Liver (tissue), 8 donors: ENCODE measurements at regions not wholly inside any gene's neighbourhood (a gene's known extent, or its start where the extent isn't known, plus 50 kb on each side); places are given as distances from the start of the nearest gene placed in this dataset.

Experiments
- DNase-seq: peaks from one replicate; pipeline ENCODE4 v3.0.0-alpha.2; 2017; ENCODE audit warnings: low spot score
- H3K27ac ChIP-seq, 2 donors: one replicate each; pipeline ENCODE4 v1.7.0; 2013; ENCODE audit warnings: inconsistent platforms in 2 of 2, low read length in 2 of 2, control low read depth in 1 of 2, low read depth in 1 of 2, mild to moderate bottlenecking in 1 of 2
- H3K27me3 ChIP-seq, 4 donors: one replicate each; pipeline versions ENCODE4 v1.6.1 to v1.7.0; 2013; ENCODE audit warnings: low read length in 3 of 4, inconsistent platforms in 1 of 4, mild to moderate bottlenecking in 1 of 4, moderate library complexity in 1 of 4; ENCODE audit not compliant: control insufficient read depth in 4 of 4, insufficient read depth in 4 of 4
- H3K36me3 ChIP-seq, 4 donors: one replicate each; pipeline versions ENCODE4 v1.6.1 to v1.7.0; 2013; ENCODE audit warnings: low read length in 3 of 4, mild to moderate bottlenecking in 3 of 4, low read depth in 1 of 4, moderate library complexity in 1 of 4; ENCODE audit not compliant: control insufficient read depth in 4 of 4, insufficient read depth in 3 of 4
- H3K4me1 ChIP-seq, 4 donors: one replicate each; pipeline versions ENCODE4 v1.6.1 to v1.7.0; 2013; ENCODE audit warnings: low read length in 3 of 4, mild to moderate bottlenecking in 3 of 4, moderate library complexity in 1 of 4; ENCODE audit not compliant: control insufficient read depth in 4 of 4, insufficient read depth in 4 of 4
- H3K4me3 ChIP-seq, 3 donors: one replicate each; pipeline versions ENCODE4 v1.6.1 to v1.7.0; 2013; ENCODE audit warnings: low read length in 3 of 3, control low read depth in 1 of 3, low read depth in 1 of 3, mild to moderate bottlenecking in 1 of 3
- H3K9ac ChIP-seq, 2 donors: one replicate each; pipeline ENCODE4 v1.7.0; 2013; ENCODE audit warnings: low read length in 2 of 2, mild to moderate bottlenecking in 2 of 2, moderate library complexity in 2 of 2, control low read depth in 1 of 2, low read depth in 1 of 2
- H3K9me3 ChIP-seq, 4 donors: one replicate each; pipeline versions ENCODE4 v1.6.1 to v1.7.0; 2013; ENCODE audit warnings: low read length in 3 of 4; ENCODE audit not compliant: control insufficient read depth in 4 of 4
- HNF4A ChIP-seq, 2 donors: conservative IDR thresholded peaks; 2 replicates each; pipeline ENCODE4 v1.6.1; 2016; ENCODE audit warnings: antibody characterized with exemption in 2 of 2, mild to moderate bottlenecking in 2 of 2
- HNF4G ChIP-seq: IDR thresholded peaks from 2 replicates; pipeline ENCODE4 v1.6.1; 2016; ENCODE audit warnings: antibody characterized with exemption
- JUND ChIP-seq, 2 donors: IDR thresholded peaks; 2 replicates each; pipeline ENCODE4 v1.6.1; 2016; ENCODE audit warnings: antibody characterized with exemption in 2 of 2
- RAD21 ChIP-seq, 2 donors: IDR thresholded peaks; 2 replicates each; pipeline ENCODE4 v1.6.1; 2016; ENCODE audit warnings: antibody characterized with exemption in 2 of 2, mild to moderate bottlenecking in 2 of 2
- TAF1 ChIP-seq: conservative IDR thresholded peaks from 2 replicates; pipeline ENCODE4 v1.6.1; 2016; ENCODE audit warnings: antibody characterized with exemption, mild to moderate bottlenecking
- WGBS: extraction: QIAGEN DNeasy Blood & Tissue Kit; methylation state at CpG from one replicate; pipeline ENCODE4 v1.1.7; 2013; 5-methylcytosine and 5-hydroxymethylcytosine counted together
- TF ChIP-seq, protein P1 (sequence below): fragments of 150-350 bp; IDR thresholded peaks from 2 replicates; pipeline ENCODE4 v1.5.1; 2017; ENCODE audit warnings: improper control_type of control experiment, low read depth, low read length; ENCODE audit not compliant: missing input control
- TF ChIP-seq, protein P2 (sequence below): IDR thresholded peaks from 2 replicates; pipeline ENCODE4 v1.6.1; 2016; ENCODE audit warnings: antibody characterized with exemption, mild to moderate bottlenecking
- TF ChIP-seq, protein P3 (sequence below): IDR thresholded peaks from 2 replicates; pipeline ENCODE4 v1.6.1; 2016; ENCODE audit warnings: antibody characterized with exemption
- donor health status: healthy.
- donor health status: healthy.
- donor health status: healthy.
- donor health status: healthy.
- donor health status: healthy.

DNA sequence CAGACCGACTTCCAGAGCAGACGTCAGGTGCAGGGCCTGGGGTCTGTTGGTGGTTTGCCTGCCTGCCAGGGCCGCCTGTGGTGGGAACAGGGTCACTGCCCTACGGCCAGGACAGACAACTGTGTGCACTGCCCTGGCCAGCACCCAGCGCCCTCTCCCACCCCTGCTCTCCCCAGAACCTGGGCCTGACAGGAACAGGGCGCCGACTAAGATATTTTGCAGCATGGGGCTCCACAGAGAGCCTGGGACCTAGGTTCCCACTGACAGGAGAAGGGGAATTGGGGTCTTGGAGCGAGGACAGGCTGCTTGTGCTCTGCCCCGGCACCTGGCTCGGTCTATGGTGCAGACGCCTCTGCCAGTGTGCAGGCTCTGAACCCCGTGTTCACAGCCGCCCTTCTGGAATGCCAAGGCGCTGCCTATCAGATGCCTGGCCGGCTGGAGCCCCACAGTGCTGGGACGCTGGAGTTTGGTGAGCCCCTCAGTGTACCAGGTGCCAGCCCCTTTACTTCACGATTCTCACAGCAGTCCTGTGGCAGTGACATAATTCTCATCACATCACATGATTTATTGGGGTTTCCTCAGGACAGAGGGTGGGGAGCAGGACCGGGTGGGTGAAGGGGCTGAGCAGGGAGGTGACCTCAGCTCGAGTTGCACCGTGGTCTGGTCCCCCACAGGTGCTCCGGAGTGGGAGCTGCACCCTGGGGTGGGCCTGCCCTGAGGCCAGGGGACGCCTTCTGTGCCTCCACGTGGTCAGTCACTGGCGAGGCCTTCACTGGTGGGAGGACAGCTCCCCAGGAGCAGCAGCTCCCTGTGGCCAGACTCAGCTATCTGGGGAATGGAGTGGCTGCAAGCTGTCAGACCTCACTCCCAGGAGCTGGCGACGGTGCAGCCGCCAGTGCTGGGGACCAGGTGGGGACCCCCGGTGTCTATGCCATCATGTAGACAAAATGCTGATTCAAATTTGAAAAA, 113.8 kb upstream of the LRPAP1 start:
- Histone ChIP-seq H3K9ac (no peak overlapping the region), H3K36me3 (no peaks in the 10 kb centered on the region), H3K9me3 (no peaks in the 10 kb centered on the region), H3K27ac (no peak overlapping the region), H3K4me1 (no peaks in the 10 kb centered on the region), H3K4me3 (no peak overlapping the region), H3K27me3 (peaks cover 0 to 4% (median 0%) of the 10 kb centered on the region in 4 donors)
- 74% methylated on average over 28 of the region's 28 CpGs for WGBS
- TF ChIP-seq, protein P1, sequence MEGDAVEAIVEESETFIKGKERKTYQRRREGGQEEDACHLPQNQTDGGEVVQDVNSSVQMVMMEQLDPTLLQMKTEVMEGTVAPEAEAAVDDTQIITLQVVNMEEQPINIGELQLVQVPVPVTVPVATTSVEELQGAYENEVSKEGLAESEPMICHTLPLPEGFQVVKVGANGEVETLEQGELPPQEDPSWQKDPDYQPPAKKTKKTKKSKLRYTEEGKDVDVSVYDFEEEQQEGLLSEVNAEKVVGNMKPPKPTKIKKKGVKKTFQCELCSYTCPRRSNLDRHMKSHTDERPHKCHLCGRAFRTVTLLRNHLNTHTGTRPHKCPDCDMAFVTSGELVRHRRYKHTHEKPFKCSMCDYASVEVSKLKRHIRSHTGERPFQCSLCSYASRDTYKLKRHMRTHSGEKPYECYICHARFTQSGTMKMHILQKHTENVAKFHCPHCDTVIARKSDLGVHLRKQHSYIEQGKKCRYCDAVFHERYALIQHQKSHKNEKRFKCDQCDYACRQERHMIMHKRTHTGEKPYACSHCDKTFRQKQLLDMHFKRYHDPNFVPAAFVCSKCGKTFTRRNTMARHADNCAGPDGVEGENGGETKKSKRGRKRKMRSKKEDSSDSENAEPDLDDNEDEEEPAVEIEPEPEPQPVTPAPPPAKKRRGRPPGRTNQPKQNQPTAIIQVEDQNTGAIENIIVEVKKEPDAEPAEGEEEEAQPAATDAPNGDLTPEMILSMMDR = no peak
- TF ChIP-seq, protein P2, sequence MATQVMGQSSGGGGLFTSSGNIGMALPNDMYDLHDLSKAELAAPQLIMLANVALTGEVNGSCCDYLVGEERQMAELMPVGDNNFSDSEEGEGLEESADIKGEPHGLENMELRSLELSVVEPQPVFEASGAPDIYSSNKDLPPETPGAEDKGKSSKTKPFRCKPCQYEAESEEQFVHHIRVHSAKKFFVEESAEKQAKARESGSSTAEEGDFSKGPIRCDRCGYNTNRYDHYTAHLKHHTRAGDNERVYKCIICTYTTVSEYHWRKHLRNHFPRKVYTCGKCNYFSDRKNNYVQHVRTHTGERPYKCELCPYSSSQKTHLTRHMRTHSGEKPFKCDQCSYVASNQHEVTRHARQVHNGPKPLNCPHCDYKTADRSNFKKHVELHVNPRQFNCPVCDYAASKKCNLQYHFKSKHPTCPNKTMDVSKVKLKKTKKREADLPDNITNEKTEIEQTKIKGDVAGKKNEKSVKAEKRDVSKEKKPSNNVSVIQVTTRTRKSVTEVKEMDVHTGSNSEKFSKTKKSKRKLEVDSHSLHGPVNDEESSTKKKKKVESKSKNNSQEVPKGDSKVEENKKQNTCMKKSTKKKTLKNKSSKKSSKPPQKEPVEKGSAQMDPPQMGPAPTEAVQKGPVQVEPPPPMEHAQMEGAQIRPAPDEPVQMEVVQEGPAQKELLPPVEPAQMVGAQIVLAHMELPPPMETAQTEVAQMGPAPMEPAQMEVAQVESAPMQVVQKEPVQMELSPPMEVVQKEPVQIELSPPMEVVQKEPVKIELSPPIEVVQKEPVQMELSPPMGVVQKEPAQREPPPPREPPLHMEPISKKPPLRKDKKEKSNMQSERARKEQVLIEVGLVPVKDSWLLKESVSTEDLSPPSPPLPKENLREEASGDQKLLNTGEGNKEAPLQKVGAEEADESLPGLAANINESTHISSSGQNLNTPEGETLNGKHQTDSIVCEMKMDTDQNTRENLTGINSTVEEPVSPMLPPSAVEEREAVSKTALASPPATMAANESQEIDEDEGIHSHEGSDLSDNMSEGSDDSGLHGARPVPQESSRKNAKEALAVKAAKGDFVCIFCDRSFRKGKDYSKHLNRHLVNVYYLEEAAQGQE = no peak
- no peak for TF ChIP-seq RAD21 (IDR thresholded peaks at IDR 0.05)
- TF ChIP-seq, protein P3, sequence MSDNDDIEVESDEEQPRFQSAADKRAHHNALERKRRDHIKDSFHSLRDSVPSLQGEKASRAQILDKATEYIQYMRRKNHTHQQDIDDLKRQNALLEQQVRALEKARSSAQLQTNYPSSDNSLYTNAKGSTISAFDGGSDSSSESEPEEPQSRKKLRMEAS = no peak
- no peak for TF ChIP-seq HNF4G
- no peak for TF ChIP-seq TAF1
- no peak for TF ChIP-seq HNF4A (conservative IDR thresholded peaks at IDR 0.05)
- DNase-seq = no peak

DNA sequence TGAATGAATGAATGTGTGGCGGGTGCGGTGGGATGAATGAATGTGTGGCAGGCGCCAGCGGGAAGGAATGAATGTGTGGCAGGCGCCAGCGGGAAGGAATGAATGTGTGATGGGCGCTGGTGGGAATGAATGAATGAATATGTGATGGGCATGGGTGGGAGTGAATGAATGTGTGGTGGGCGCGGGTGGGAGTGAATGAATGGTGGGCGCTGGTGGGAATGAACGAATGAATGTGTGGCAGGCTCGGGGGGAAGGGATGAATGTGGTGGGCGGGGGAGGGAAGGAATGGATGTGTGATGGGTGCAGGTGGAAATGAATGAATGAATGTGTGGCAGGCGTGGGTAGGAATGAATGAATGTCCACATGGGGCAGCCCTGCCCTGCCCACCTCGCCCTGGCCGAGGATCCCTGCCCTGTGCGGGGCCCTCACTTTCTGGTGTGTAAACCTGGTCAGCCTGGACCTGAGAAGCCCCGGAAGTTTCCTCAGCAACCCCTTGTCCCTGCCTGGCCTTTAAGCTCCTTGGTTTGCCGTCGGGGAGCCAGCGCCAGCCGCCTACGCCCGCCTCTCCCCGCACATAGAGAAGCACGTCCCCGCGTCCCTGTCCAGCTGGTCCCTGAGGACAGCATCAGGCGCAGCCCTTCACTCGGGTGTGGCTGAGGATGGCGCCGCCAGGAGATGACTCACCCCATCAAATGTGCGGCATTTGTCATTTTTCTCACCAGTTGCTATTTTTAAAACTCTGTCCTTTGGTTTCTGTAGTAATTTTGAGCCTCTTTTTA, 112.8 kb upstream of the LRPAP1 start:
- WGBS = 80% methylated on average over 33 of the region's 33 CpGs
- Histone ChIP-seq H3K9me3 (no peaks in the 10 kb centered on the region), H3K9ac (no peak overlapping the region), H3K4me1 (no peaks in the 10 kb centered on the region), H3K4me3 (no peak overlapping the region), H3K36me3 (no peaks in the 10 kb centered on the region), H3K27me3 (peaks cover 0 to 2% (median 0%) of the 10 kb centered on the region in 4 donors), H3K27ac (no peak overlapping the region)
- DNase-seq = no peak
- no peak for TF ChIP-seq JUND (IDR thresholded peaks at IDR 0.05)
- no peak for TF ChIP-seq HNF4A (conservative IDR thresholded peaks at IDR 0.05)
